GM21515 (cell line): ENCODE measurements at regions not wholly inside any gene's neighbourhood (a gene's known extent, or its start where the extent isn't known, plus 50 kb on each side); places are given as distances from the start of the nearest gene placed in this dataset.

ENCODE experiments used
- ATAC-seq: cut with Tn5 transposase; IDR thresholded peaks from one replicate; pipeline ENCODE4 v1.9.1; 2021; ENCODE audit not compliant: unreplicated experiment

GRCh38 chr7:32347244-32347828 lies 142.8 kb downstream of the LSM5 start:
- peak; percentile 52 for ATAC-seq

GRCh38 chr7:32346253-32346652 lies 143.9 kb downstream of the LSM5 start:
- ATAC-seq = no peak

GRCh38 chr7:32336726-32337125 lies 153.5 kb downstream of the LSM5 start:
- no peak for ATAC-seq

- no peak for ATAC-seq
Observed at GRCh38 chr7:32335107-32335506, 155.1 kb downstream of the LSM5 start.

GRCh38 chr7:32330602-32331001 lies 159.6 kb downstream of the LSM5 start:
- no peak for ATAC-seq

GRCh38 chr7:32326078-32326477 lies 164.1 kb downstream of the LSM5 start:
- ATAC-seq = no peak

- ATAC-seq = no peak
Observed at GRCh38 chr7:32323712-32324111, 166.5 kb downstream of the LSM5 start.

GRCh38 chr7:32319012-32319382 lies 171.2 kb downstream of the LSM5 start:
- no peak for ATAC-seq

- no peak for ATAC-seq
Observed at GRCh38 chr7:32318300-32319011, 171.7 kb downstream of the LSM5 start.

- ATAC-seq = no peak
Observed at GRCh38 chr7:32316839-32317238, 173.3 kb downstream of the LSM5 start.

- no peak for ATAC-seq
Observed at GRCh38 chr7:32314761-32315160, 175.4 kb downstream of the LSM5 start.

- no peak for ATAC-seq
Observed at GRCh38 chr7:32301427-32301826, 188.8 kb downstream of the LSM5 start.

- no peak for ATAC-seq
Observed at GRCh38 chr7:32299133-32299702, 191.0 kb downstream of the LSM5 start.

GRCh38 chr7:32298408-32299132 lies 191.6 kb downstream of the LSM5 start:
- no peak for ATAC-seq

- ATAC-seq = no peak
Observed at GRCh38 chr7:32293833-32294232, 196.3 kb downstream of the LSM5 start.

GRCh38 chr7:32289651-32290414 lies 200.3 kb downstream of the LSM5 start:
- no peak for ATAC-seq

- no peak for ATAC-seq
Observed at GRCh38 chr7:32285698-32286097, 204.5 kb downstream of the LSM5 start.

GRCh38 chr7:32283546-32283945 lies 206.6 kb downstream of the LSM5 start:
- no peak for ATAC-seq

GRCh38 chr7:32279500-32279899 lies 209.3 kb upstream of the PDE1C start:
- no peak for ATAC-seq

- peak; percentile 73 for ATAC-seq
Observed at GRCh38 chr7:32275216-32276009, 205.2 kb upstream of the PDE1C start.
